ENCODE measurements at regions not wholly inside any gene's neighbourhood (a gene's known extent, or its start where the extent isn't known, plus 50 kb on each side); places are given as distances from the start of the nearest gene placed in this dataset.

- DNase-seq, result no peak
Observed at GRCh38 chr4:45776146-45776545, 347.7 kb downstream of the GABRG1 start.

- DNase-seq, result no peak
Observed at GRCh38 chr4:45770958-45771357, 352.9 kb downstream of the GABRG1 start.

GRCh38 chr4:45765521-45765920, 358.3 kb downstream of the GABRG1 start:
- DNase-seq, result no peak

- DNase-seq, result no peak
Observed at GRCh38 chr4:45751877-45752530, 371.9 kb downstream of the GABRG1 start.

- DNase-seq, result no peak
Observed at GRCh38 chr4:45750721-45751120, 373.1 kb downstream of the GABRG1 start.

GRCh38 chr4:45745741-45746140, 378.1 kb downstream of the GABRG1 start:
- DNase-seq, result no peak

GRCh38 chr4:45741897-45742296, 382.0 kb downstream of the GABRG1 start:
- DNase-seq, result no peak

- no peak for DNase-seq
Observed at GRCh38 chr4:45732161-45732560, 391.7 kb downstream of the GABRG1 start.

GRCh38 chr4:45716093-45716492, 407.8 kb downstream of the GABRG1 start:
- no peak for DNase-seq

- no peak for DNase-seq
Observed at GRCh38 chr4:45713996-45714395, 409.9 kb downstream of the GABRG1 start.

GRCh38 chr4:45701621-45702020, 422.2 kb downstream of the GABRG1 start:
- DNase-seq, result no peak

GRCh38 chr4:45693746-45694145, 430.1 kb downstream of the GABRG1 start:
- DNase-seq, result no peak

- DNase-seq, result no peak
Observed at GRCh38 chr4:45692131-45692735, 431.6 kb downstream of the GABRG1 start.

GRCh38 chr4:45688341-45688740, 435.5 kb downstream of the GABRG1 start:
- DNase-seq, result no peak

- DNase-seq, result no peak
Observed at GRCh38 chr4:45679411-45679810, 444.4 kb downstream of the GABRG1 start.

- no peak for DNase-seq
Observed at GRCh38 chr4:45668128-45668527, 455.7 kb downstream of the GABRG1 start.

- no peak for DNase-seq
Observed at GRCh38 chr4:45663628-45664081, 460.2 kb downstream of the GABRG1 start.

- DNase-seq, result no peak
Observed at GRCh38 chr4:45663003-45663402, 460.9 kb downstream of the GABRG1 start.

- DNase-seq, result no peak
Observed at GRCh38 chr4:45661893-45662292, 462.0 kb downstream of the GABRG1 start.

GRCh38 chr4:45650545-45650944, 473.3 kb downstream of the GABRG1 start:
- DNase-seq, result no peak

- DNase-seq, result no peak
Observed at GRCh38 chr4:45648846-45649245, 475.0 kb downstream of the GABRG1 start.

GRCh38 chr4:45647823-45648222, 476.0 kb downstream of the GABRG1 start:
- DNase-seq, result no peak

GRCh38 chr4:45646885-45647590, 476.8 kb downstream of the GABRG1 start:
- DNase-seq, result no peak

- DNase-seq, result no peak
Observed at GRCh38 chr4:45640281-45640680, 483.6 kb downstream of the GABRG1 start.
